ENCODE measurements at regions not wholly inside any gene's neighbourhood (a gene's known extent, or its start where the extent isn't known, plus 50 kb on each side); places are given as distances from the start of the nearest gene placed in this dataset.

DNA sequence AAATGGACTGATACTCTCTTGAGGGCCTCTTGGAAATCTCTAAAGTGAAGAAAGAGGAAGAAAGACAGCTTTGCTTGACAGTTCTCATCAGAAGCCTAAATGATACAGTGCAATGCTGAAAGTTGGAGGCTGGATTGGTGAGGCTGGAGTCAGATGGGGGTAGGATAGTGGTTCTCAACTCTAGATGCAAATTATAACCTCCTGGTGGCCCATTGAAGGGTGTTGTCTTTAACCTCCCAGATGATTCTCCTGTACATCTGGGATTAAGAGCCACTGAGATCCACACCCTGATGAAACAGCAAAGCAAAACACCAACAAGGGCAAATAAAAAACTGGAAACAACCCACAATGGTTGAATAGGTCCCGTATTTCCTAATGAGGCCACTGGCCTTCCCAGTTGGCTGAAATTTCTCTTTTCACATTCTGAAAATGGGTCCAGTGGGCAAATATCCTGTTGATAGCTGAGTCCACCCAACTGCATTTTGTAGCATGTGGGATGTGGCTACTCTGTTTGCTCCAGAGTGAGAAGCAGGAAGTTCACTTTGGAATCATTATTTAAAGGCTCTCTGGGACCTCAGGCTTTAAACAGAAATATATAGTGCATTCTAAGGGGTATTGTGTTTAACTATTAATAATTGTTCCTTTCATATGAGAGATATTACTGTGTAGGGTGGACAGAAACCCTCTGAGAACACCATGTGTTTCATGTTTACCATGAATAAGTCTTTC is 208.1 kb downstream of the SOX4 start:
- CTCF ChIA-PET = no interaction called here
- no peaks in the 10 kb centered on the region for H3K9me3 Mint-ChIP-seq
- no peak overlapping the region for H3K4me3 Mint-ChIP-seq
- H3K36me3 Mint-ChIP-seq (ENCODE audit: low read depth) = no peaks in the 10 kb centered on the region
- POLR2A ChIA-PET = no interaction called here
- H3K27me3 Mint-ChIP-seq = no peaks in the 10 kb centered on the region
- H3K27ac Mint-ChIP-seq = no peak overlapping the region
- no peaks in the 10 kb centered on the region for H3K4me1 Mint-ChIP-seq
- DNase-seq = no peak

DNA sequence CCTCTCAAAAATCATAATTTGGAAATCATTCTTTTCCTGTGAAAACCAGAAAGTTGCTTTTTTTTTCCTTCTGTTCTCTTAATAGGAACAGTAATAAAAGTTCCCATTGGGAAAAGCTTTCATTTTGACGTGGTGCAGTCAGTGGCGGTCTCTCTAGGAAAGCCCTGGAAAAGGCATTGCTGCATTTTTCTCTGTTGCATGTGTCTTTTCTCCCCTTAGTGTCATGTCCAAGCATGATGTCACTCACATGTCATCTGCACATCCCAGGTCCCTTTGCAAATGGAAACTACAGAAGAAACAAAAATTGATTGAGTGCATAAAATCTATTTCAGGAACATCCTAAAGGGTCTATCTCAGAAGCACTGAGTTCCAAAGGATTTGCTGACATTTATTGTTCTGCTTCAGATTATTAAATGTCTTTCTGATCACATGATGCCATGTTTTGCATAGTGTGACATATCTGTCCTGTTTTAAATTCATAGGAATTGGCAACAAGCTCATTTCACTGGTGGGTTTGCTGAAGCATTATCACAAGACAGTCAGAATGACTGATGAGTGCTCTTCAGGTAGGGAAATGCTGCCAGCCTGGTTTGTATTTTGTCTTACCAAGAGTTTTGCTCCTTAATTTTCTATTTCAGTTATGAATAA is 208.7 kb downstream of the SOX4 start:
- ChIA-PET POLR2A (no interaction called here), CTCF (no interaction called here)
- no peak overlapping the region for H3K4me3 Mint-ChIP-seq
- DNase-seq = no peak
- no peaks in the 10 kb centered on the region for H3K36me3 Mint-ChIP-seq (ENCODE audit: low read depth)
- H3K4me1 Mint-ChIP-seq = no peaks in the 10 kb centered on the region
- H3K27me3 Mint-ChIP-seq = no peaks in the 10 kb centered on the region
- no peaks in the 10 kb centered on the region for H3K9me3 Mint-ChIP-seq
- H3K27ac Mint-ChIP-seq = no peak overlapping the region

DNA sequence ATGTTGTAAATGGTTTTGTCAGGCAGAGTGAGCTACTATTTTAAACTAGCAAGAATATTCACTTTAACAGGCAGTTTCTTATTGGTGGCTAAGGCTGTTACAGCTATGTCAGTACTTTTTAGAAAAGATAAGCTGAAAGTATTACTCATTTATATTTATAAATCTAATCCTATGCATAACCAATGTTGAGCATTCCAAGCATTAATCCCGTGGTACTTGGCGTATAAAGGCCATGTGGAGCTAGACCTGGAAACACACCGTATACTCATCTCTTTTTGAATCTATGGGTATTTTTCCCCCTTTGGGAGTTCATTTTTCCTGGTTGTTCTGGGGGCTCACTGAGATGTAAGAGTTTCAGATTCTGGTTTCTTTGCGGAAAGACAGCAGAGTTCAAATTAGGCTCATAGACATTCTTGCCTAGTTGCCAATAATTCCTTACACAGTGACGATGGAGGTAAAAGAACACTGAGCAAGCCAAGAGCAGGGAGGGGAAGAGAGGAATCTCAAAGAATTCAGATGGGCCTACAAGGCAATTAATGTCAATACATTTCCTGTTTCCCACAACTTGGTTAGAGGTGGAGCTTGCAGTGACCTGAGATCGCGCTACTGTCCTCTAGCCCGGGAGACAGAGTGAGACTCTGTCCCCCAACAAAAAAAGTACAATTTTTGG is 211.5 kb downstream of the SOX4 start:
- Mint-ChIP-seq H3K9me3 (no peaks in the 10 kb centered on the region), H3K4me1 (no peaks in the 10 kb centered on the region), H3K27me3 (no peaks in the 10 kb centered on the region), H3K36me3 (ENCODE audit: low read depth) (no peaks in the 10 kb centered on the region), H3K27ac (no peak overlapping the region), H3K4me3 (no peak overlapping the region)
- no peak for DNase-seq
- ChIA-PET POLR2A (no interaction called here), CTCF (no interaction called here)

DNA sequence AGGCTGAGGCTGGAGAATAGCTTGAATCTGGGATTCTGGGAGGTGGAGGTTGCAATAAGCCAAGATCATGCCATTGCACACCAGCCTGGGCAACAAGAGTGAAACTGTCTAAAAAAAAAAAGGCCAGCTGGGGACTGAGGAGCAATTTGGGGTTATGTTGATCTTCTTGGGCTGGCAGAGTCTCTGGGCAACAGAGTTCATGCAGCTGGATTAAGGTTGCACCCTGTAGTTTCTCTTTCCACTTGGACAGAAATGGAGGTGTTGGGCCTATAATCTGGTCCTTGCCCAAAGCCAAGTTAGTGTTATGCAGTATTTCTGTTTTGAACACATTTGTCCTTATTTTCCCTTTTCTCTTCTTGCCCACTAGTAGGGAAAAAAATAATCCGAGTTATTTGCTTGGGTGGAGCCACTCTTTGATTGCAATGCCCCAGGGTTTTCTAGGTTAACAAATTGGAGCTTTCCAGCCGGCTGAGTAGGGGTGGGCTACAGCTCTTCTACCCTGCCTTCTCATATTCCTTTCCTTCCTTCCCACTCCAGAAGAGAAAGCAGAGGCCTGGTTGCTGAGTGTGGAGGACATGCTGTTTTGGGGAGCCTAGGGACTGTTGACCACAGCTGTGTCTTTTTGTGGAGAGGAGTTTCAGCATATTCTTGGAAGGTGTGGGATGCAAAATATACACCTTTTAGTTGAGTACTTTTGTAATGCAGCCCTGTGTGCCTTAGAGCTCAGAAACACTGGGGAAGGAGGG is 213.9 kb downstream of the SOX4 start:
- H3K4me1 Mint-ChIP-seq = no peaks in the 10 kb centered on the region
- ChIA-PET POLR2A (no interaction called here), CTCF (interaction anchor here (0.6 kb wide), 2 partner anchors 63 to 184 kb away, joined by 3 read pairs; no protein-coding TSS in a partner anchor)
- no peaks in the 10 kb centered on the region for H3K27me3 Mint-ChIP-seq
- H3K36me3 Mint-ChIP-seq (ENCODE audit: low read depth) = no peaks in the 10 kb centered on the region
- no peaks in the 10 kb centered on the region for H3K9me3 Mint-ChIP-seq
- no peak for DNase-seq
- no peak overlapping the region for H3K4me3 Mint-ChIP-seq
- H3K27ac Mint-ChIP-seq = no peak overlapping the region

DNA sequence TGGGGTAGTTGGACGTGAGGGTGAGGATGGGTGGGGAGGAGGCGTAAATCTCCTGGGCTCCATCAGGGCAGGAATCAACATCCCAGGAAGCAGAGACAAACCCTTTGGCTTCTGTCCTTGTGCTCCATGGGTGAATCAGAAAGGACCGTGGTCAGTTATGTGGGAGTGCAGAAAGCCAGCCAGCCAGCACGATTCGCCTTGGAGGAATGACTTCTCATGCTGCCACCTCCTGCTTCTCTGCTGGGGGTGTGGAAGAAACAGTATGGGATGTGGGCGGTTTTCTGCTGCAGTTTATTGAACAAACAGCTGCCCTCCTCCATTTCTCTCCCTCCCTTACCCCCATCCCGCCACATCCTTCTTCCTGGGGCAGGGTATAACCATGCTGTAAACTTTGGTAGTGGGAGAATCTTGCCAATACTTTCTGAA is 214.5 kb downstream of the SOX4 start:
- Mint-ChIP-seq H3K9me3 (no peaks in the 10 kb centered on the region), H3K4me3 (no peak overlapping the region), H3K27ac (no peak overlapping the region), H3K4me1 (no peaks in the 10 kb centered on the region), H3K36me3 (ENCODE audit: low read depth) (no peaks in the 10 kb centered on the region), H3K27me3 (no peaks in the 10 kb centered on the region)
- no peak for DNase-seq
- ChIA-PET POLR2A (no interaction called here), CTCF (no interaction called here)

DNA sequence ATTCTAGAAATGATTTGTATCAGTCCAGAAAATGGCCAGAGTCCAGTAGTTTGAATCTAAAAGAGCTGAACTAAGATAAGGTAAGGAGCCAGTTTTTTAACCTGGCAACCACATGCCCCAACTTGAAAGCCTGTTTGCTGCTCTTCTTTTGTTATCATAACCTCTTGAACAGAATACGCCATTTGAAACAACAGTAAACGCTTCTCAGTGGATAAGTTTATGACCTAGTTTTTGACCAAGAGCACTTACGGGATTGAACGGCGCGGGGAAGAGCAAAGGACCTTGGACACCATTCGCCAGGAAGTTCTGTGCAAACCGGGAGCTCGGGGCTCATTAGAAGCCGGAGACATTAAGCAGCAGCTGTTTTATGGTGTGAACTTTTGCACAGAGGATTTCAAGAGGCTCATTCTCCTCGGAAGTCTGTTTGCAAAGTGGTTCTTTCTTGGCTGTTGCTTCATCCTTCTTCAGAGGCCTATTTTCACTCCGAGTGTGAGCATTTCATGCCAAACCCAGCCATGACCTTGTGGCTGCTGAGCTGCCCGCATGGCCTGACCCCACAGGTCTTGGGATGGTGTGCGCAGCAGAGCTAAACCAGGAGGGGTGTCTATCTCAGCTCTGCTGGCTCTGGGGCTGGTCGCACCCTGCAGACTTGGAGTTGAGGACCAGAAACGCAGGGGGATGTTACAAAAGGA is 215.1 kb downstream of the SOX4 start:
- Mint-ChIP-seq H3K36me3 (ENCODE audit: low read depth) (no peaks in the 10 kb centered on the region), H3K27me3 (no peaks in the 10 kb centered on the region), H3K4me1 (no peaks in the 10 kb centered on the region), H3K27ac (no peak overlapping the region), H3K4me3 (no peak overlapping the region), H3K9me3 (no peaks in the 10 kb centered on the region)
- DNase-seq = no peak
- CTCF ChIA-PET = no interaction called here
- POLR2A ChIA-PET = no interaction called here

DNA sequence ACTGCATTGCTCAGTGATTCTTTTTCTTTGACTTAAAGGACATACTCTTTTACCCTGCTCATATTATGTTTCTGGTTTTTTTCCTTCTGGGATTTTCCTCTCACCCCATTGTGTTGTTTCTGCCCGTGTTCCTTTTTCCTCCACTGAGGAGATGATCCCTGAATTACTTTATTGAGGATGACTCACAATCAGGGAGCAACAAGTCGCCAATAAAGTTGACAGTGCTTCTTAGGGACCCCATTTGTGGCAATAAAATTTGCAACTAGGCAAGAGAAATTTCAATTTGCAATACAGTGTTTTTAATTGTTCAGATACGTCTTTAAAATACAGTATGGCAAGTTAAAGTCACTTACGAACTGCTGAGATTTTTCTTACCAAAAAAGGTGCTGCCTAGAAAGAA is 217.9 kb downstream of the SOX4 start:
- Mint-ChIP-seq H3K4me3 (no peak overlapping the region), H3K4me1 (no peaks in the 10 kb centered on the region), H3K9me3 (no peaks in the 10 kb centered on the region), H3K27me3 (no peaks in the 10 kb centered on the region), H3K36me3 (ENCODE audit: low read depth) (no peaks in the 10 kb centered on the region), H3K27ac (no peak overlapping the region)
- DNase-seq = no peak
- CTCF ChIA-PET = no interaction called here
- POLR2A ChIA-PET = no interaction called here

DNA sequence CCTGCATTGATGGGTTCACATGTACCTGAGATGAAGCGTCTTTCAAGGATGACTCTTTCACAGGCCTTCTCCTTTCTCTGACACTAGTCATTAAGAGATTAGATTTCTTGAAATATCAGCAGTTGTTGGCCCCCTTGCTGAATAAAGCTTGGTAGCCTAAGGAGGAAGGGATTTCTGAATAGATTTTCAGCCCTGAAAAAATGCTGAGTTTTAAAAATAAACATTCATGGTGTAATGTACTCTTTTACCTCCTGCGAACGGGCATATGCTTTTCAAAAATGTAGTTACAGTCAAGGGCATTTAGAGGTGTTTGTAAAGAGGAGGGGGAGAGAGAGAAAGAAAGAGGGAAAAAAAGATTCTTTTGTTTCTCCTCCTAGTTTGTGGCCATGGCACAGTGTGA is 222.7 kb downstream of the SOX4 start:
- no peaks in the 10 kb centered on the region for H3K4me1 Mint-ChIP-seq
- no peaks in the 10 kb centered on the region for H3K9me3 Mint-ChIP-seq
- no peaks in the 10 kb centered on the region for H3K36me3 Mint-ChIP-seq (ENCODE audit: low read depth)
- CTCF ChIA-PET = no interaction called here
- no peak overlapping the region for H3K4me3 Mint-ChIP-seq
- POLR2A ChIA-PET = no interaction called here
- no peaks in the 10 kb centered on the region for H3K27me3 Mint-ChIP-seq
- H3K27ac Mint-ChIP-seq = no peak overlapping the region
- DNase-seq = no peak

DNA sequence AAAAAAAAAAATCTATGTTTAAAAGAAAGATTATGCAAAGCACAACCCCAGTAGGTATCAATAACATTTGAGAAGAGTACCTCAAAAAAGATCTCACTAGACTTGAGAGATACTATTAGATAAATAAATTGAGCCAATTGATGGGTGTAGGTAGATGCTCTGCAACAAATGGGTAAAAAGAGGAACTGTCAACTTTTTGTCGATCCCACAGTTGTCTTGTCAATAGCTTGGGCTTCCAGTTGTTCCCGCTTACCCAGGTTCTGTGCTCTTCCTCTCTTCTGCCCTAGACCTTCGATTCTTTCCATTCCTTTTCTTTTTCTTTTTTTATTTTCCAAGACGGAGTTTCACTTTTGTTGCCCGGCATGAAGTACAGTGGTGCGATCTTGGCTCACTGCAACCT is 226.9 kb downstream of the SOX4 start:
- H3K27me3 Mint-ChIP-seq = no peaks in the 10 kb centered on the region
- H3K36me3 Mint-ChIP-seq (ENCODE audit: low read depth) = no peaks in the 10 kb centered on the region
- no peaks in the 10 kb centered on the region for H3K9me3 Mint-ChIP-seq
- DNase-seq = no peak
- H3K4me3 Mint-ChIP-seq = no peak overlapping the region
- CTCF ChIA-PET = no interaction called here
- POLR2A ChIA-PET = no interaction called here
- no peak overlapping the region for H3K27ac Mint-ChIP-seq
- H3K4me1 Mint-ChIP-seq = no peaks in the 10 kb centered on the region

DNA sequence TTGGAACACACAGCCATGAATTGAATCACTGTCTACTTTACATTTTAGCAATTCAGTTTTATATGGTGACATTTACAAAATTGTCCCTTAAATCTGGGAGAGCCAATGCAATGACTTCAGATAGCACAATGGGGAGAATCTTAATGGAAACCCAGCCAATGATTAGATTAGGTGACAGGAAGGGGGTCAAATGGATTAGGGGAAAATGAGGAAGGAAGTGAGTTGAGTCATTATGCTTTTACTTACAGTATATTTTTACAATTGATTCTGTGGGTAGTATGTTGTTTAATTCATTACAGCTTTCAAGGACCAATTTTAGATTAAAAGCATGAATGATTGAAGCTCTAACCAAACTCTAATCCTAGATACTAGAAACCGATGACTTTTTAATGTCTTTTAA is 229.8 kb downstream of the SOX4 start:
- no peaks in the 10 kb centered on the region for H3K27me3 Mint-ChIP-seq
- POLR2A ChIA-PET = interaction anchor here (0.6 kb wide), 1 partner anchor 22 kb away, joined by 3 read pairs; no protein-coding TSS in a partner anchor
- no peaks in the 10 kb centered on the region for H3K9me3 Mint-ChIP-seq
- H3K4me1 Mint-ChIP-seq = no peaks in the 10 kb centered on the region
- H3K36me3 Mint-ChIP-seq (ENCODE audit: low read depth) = no peaks in the 10 kb centered on the region
- no peak overlapping the region for H3K4me3 Mint-ChIP-seq
- peak overlapping the region; percentile 55 for H3K27ac Mint-ChIP-seq
- DNase-seq = no peak
- CTCF ChIA-PET = no interaction called here

DNA sequence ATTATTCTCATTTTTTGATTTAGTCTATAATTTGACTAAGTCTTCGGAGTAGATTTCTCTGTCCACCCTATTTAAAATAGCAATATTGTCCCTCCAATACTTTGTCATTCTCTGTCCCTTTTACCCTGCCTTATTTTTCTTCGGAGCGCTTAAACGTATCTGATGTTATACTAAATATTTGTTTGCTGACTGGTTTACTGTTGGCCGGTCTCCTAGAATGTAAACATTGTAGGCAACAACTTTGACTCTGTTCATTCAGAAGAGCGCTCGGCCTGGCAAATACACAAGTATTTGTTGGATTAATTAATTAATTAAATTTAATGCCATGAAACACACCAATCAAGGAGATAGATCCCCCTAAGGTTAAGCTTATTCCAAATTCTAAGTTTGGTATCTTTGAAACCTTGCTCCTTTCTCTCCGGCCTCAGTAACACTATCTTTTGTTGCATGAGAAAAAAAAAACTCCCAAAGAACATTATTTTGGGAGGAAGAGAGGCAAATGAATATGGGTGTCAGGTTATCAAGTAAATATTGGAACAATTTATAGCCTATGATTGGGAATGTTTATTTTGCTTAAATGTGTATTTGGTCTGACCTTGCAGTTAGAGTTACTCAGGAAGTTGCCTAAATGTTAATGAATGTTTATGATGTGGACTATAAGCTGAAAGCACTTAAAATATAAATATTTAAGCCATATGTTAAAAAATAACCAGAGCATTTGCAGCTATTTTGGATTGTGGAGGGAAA is 231.1 kb downstream of the SOX4 start:
- Mint-ChIP-seq H3K36me3 (ENCODE audit: low read depth) (no peaks in the 10 kb centered on the region), H3K4me1 (no peaks in the 10 kb centered on the region), H3K27me3 (no peaks in the 10 kb centered on the region), H3K4me3 (no peak overlapping the region), H3K27ac (no peak overlapping the region), H3K9me3 (no peaks in the 10 kb centered on the region)
- ChIA-PET POLR2A (no interaction called here), CTCF (no interaction called here)
- no peak for DNase-seq

DNA sequence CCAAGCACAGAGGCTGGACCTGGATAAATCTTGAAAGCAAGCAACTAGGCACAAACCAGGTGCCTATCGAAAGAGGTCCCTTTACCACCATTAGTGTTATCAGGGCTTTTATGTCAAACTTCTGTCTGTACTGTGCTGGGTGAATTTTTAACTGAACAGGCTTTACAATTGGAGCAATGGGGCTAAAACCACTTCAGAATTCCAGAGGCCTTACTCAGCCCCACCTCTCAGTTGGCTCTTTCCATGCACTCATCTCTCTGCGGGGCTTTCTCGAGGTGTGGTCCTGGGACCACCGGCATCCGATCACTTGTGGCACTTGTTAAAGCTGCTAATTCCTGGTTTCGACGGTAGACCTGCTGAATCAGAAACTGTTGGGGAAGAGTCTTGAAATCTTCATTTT is 232.5 kb downstream of the SOX4 start:
- Mint-ChIP-seq H3K36me3 (ENCODE audit: low read depth) (no peaks in the 10 kb centered on the region), H3K27me3 (no peaks in the 10 kb centered on the region), H3K9me3 (no peaks in the 10 kb centered on the region), H3K4me3 (no peak overlapping the region), H3K4me1 (no peaks in the 10 kb centered on the region), H3K27ac (no peak overlapping the region)
- no peak for DNase-seq
- ChIA-PET CTCF (no interaction called here), POLR2A (no interaction called here)
